ENCODE measurements at regions not wholly inside any gene's neighbourhood (a gene's known extent, or its start where the extent isn't known, plus 50 kb on each side); places are given as distances from the start of the nearest gene placed in this dataset.

GRCh38 chr17:10984220-10984619, 146.3 kb upstream of the PIRT start:
- Histone ChIP-seq H3K14ac (ENCODE audit: low read length in 2 of 2) (no peak overlapping the region), H3K4me3 (ENCODE audit: insufficient read depth in 1 of 2, low read depth in 1 of 2, low read length in 2 of 2) (no peak overlapping the region), H4K8ac (ENCODE audit: low read length) (no peak overlapping the region), H2BK5ac (ENCODE audit: low read depth, low read length, poor library complexity, severe bottlenecking) (no peak overlapping the region), H3K79me1 (replicated peaks; ENCODE audit: low read length, poor library complexity, severe bottlenecking) (no peaks in the 10 kb centered on the region), H4K91ac (ENCODE audit: low read length) (no peak overlapping the region), H3K4me2 (ENCODE audit: low read length, poor library complexity, severe bottlenecking) (no peak overlapping the region), H3K4me1 (ENCODE audit: control insufficient read depth, insufficient read depth, low read depth, low read length) (no peaks in the 10 kb centered on the region), H3K18ac (ENCODE audit: low read depth in 1 of 2, low read length in 2 of 2) (no peak overlapping the region), H3K4ac (ENCODE audit: low read depth in 1 of 2, low read length in 2 of 2) (no peak overlapping the region), H3K27ac (ENCODE audit: low read length, poor library complexity, severe bottlenecking) (no peak overlapping the region), H2AK5ac (ENCODE audit: low read length, severe bottlenecking) (no peak overlapping the region), H2BK15ac (ENCODE audit: low read depth, poor library complexity, severe bottlenecking) (no peak overlapping the region), H3K9me3 (ENCODE audit: control insufficient read depth, low read length) (no peaks in the 10 kb centered on the region), H3K36me3 (ENCODE audit: control insufficient read depth in 1 of 2, insufficient read depth in 2 of 2, low read depth in 1 of 2, low read length in 2 of 2) (no peaks in the 10 kb centered on the region), H2BK12ac (ENCODE audit: low read length in 2 of 2) (no peak overlapping the region), H3K9ac (ENCODE audit: low read length) (no peak overlapping the region), H2AFZ (ENCODE audit: low read depth, low read length) (no peak overlapping the region), H3K23ac (ENCODE audit: low read length in 2 of 2) (no peak overlapping the region), H2BK120ac (ENCODE audit: low read depth, low read length) (no peak overlapping the region), H3K27me3 (ENCODE audit: control insufficient read depth in 1 of 2, insufficient read depth in 1 of 2, low read length in 2 of 2) (no peaks in the 10 kb centered on the region)
- WGBS, result 60% methylated on average over 3 of the region's 3 CpGs
- no peak for DNase-seq

- Histone ChIP-seq H3K36me3 (ENCODE audit: control insufficient read depth in 1 of 2, insufficient read depth in 2 of 2, low read depth in 1 of 2, low read length in 2 of 2) (no peaks in the 10 kb centered on the region), H3K4me3 (ENCODE audit: insufficient read depth in 1 of 2, low read depth in 1 of 2, low read length in 2 of 2) (no peak overlapping the region), H3K4me1 (ENCODE audit: control insufficient read depth, insufficient read depth, low read depth, low read length) (no peaks in the 10 kb centered on the region), H4K91ac (ENCODE audit: low read length) (no peak overlapping the region), H3K9ac (ENCODE audit: low read length) (no peak overlapping the region), H2AFZ (ENCODE audit: low read depth, low read length) (no peak overlapping the region), H3K23ac (ENCODE audit: low read length in 2 of 2) (no peak overlapping the region), H4K8ac (ENCODE audit: low read length) (no peak overlapping the region), H3K9me3 (ENCODE audit: control insufficient read depth, low read length) (no peaks in the 10 kb centered on the region), H3K14ac (ENCODE audit: low read length in 2 of 2) (no peak overlapping the region), H3K79me1 (replicated peaks; ENCODE audit: low read length, poor library complexity, severe bottlenecking) (no peaks in the 10 kb centered on the region), H2BK5ac (ENCODE audit: low read depth, low read length, poor library complexity, severe bottlenecking) (no peak overlapping the region), H3K27ac (ENCODE audit: low read length, poor library complexity, severe bottlenecking) (no peak overlapping the region), H3K18ac (ENCODE audit: low read depth in 1 of 2, low read length in 2 of 2) (no peak overlapping the region), H2AK5ac (ENCODE audit: low read length, severe bottlenecking) (no peak overlapping the region), H2BK12ac (ENCODE audit: low read length in 2 of 2) (no peak overlapping the region), H3K4me2 (ENCODE audit: low read length, poor library complexity, severe bottlenecking) (no peak overlapping the region), H3K27me3 (ENCODE audit: control insufficient read depth in 1 of 2, insufficient read depth in 1 of 2, low read length in 2 of 2) (no peaks in the 10 kb centered on the region), H2BK120ac (ENCODE audit: low read depth, low read length) (no peak overlapping the region), H2BK15ac (ENCODE audit: low read depth, poor library complexity, severe bottlenecking) (no peak overlapping the region), H3K4ac (ENCODE audit: low read depth in 1 of 2, low read length in 2 of 2) (no peak overlapping the region)
- WGBS, result 72% methylated on average over 4 of the region's 4 CpGs
- DNase-seq, result no peak
These were observed 138.5 kb upstream of the PIRT start for GRCh38 chr17:10976401-10976800.

- no peak overlapping the region for H2BK15ac ChIP-seq (ENCODE audit: low read depth, poor library complexity, severe bottlenecking)
- no peaks in the 10 kb centered on the region for H3K36me3 ChIP-seq (ENCODE audit: control insufficient read depth in 1 of 2, insufficient read depth in 2 of 2, low read depth in 1 of 2, low read length in 2 of 2)
- H2BK12ac ChIP-seq (ENCODE audit: low read length in 2 of 2), result no peak overlapping the region
- no peak for DNase-seq
- no peak overlapping the region for H3K4me2 ChIP-seq (ENCODE audit: low read length, poor library complexity, severe bottlenecking)
- H3K4me1 ChIP-seq (ENCODE audit: control insufficient read depth, insufficient read depth, low read depth, low read length), result no peaks in the 10 kb centered on the region
- H2AFZ ChIP-seq (ENCODE audit: low read depth, low read length), result no peak overlapping the region
- H4K8ac ChIP-seq (ENCODE audit: low read length), result no peak overlapping the region
- no peak overlapping the region for H3K4ac ChIP-seq (ENCODE audit: low read depth in 1 of 2, low read length in 2 of 2)
- no peak overlapping the region for H4K91ac ChIP-seq (ENCODE audit: low read length)
- H3K14ac ChIP-seq (ENCODE audit: low read length in 2 of 2), result no peak overlapping the region
- H3K27ac ChIP-seq (ENCODE audit: low read length, poor library complexity, severe bottlenecking), result no peak overlapping the region
- no peaks in the 10 kb centered on the region for H3K27me3 ChIP-seq (ENCODE audit: control insufficient read depth in 1 of 2, insufficient read depth in 1 of 2, low read length in 2 of 2)
- no peak overlapping the region for H3K23ac ChIP-seq (ENCODE audit: low read length in 2 of 2)
- no peak overlapping the region for H2AK5ac ChIP-seq (ENCODE audit: low read length, severe bottlenecking)
- no peak overlapping the region for H2BK120ac ChIP-seq (ENCODE audit: low read depth, low read length)
- no peak overlapping the region for H2BK5ac ChIP-seq (ENCODE audit: low read depth, low read length, poor library complexity, severe bottlenecking)
- no peak overlapping the region for H3K18ac ChIP-seq (ENCODE audit: low read depth in 1 of 2, low read length in 2 of 2)
- H3K9ac ChIP-seq (ENCODE audit: low read length), result no peak overlapping the region
- no peaks in the 10 kb centered on the region for H3K79me1 ChIP-seq (replicated peaks; ENCODE audit: low read length, poor library complexity, severe bottlenecking)
- H3K4me3 ChIP-seq (ENCODE audit: insufficient read depth in 1 of 2, low read depth in 1 of 2, low read length in 2 of 2), result no peak overlapping the region
- H3K9me3 ChIP-seq (ENCODE audit: control insufficient read depth, low read length), result no peaks in the 10 kb centered on the region
These were observed 130.1 kb upstream of the PIRT start for GRCh38 chr17:10968007-10968406.

GRCh38 chr17:10956821-10957220, 118.9 kb upstream of the PIRT start:
- Histone ChIP-seq H2BK5ac (ENCODE audit: low read depth, low read length, poor library complexity, severe bottlenecking) (no peak overlapping the region), H4K91ac (ENCODE audit: low read length) (no peak overlapping the region), H3K4me2 (ENCODE audit: low read length, poor library complexity, severe bottlenecking) (no peak overlapping the region), H3K79me1 (replicated peaks; ENCODE audit: low read length, poor library complexity, severe bottlenecking) (no peaks in the 10 kb centered on the region), H4K8ac (ENCODE audit: low read length) (no peak overlapping the region), H2AK5ac (ENCODE audit: low read length, severe bottlenecking) (no peak overlapping the region), H3K27ac (ENCODE audit: low read length, poor library complexity, severe bottlenecking) (no peak overlapping the region), H3K23ac (ENCODE audit: low read length in 2 of 2) (no peak overlapping the region), H3K4ac (ENCODE audit: low read depth in 1 of 2, low read length in 2 of 2) (no peak overlapping the region), H3K36me3 (ENCODE audit: control insufficient read depth in 1 of 2, insufficient read depth in 2 of 2, low read depth in 1 of 2, low read length in 2 of 2) (no peaks in the 10 kb centered on the region), H3K14ac (ENCODE audit: low read length in 2 of 2) (no peak overlapping the region), H2AFZ (ENCODE audit: low read depth, low read length) (no peak overlapping the region), H3K4me3 (ENCODE audit: insufficient read depth in 1 of 2, low read depth in 1 of 2, low read length in 2 of 2) (no peak overlapping the region), H3K18ac (ENCODE audit: low read depth in 1 of 2, low read length in 2 of 2) (no peak overlapping the region), H3K27me3 (ENCODE audit: control insufficient read depth in 1 of 2, insufficient read depth in 1 of 2, low read length in 2 of 2) (no peaks in the 10 kb centered on the region), H3K9me3 (ENCODE audit: control insufficient read depth, low read length) (no peaks in the 10 kb centered on the region), H2BK15ac (ENCODE audit: low read depth, poor library complexity, severe bottlenecking) (no peak overlapping the region), H3K4me1 (ENCODE audit: control insufficient read depth, insufficient read depth, low read depth, low read length) (no peaks in the 10 kb centered on the region), H3K9ac (ENCODE audit: low read length) (no peak overlapping the region), H2BK12ac (ENCODE audit: low read length in 2 of 2) (no peak overlapping the region), H2BK120ac (ENCODE audit: low read depth, low read length) (no peak overlapping the region)
- WGBS, result 60% methylated on average over 1 of the region's 1 CpG
- no peak for DNase-seq
